Endodermal cell (in vitro differentiated cells): ENCODE measurements at regions not wholly inside any gene's neighbourhood (a gene's known extent, or its start where the extent isn't known, plus 50 kb on each side); places are given as distances from the start of the nearest gene placed in this dataset.

Source experiments
- DNase-seq: peaks from one replicate; pipeline ENCODE4 v3.0.0-alpha.2; 2017
- H3K27ac ChIP-seq: 2 replicates; pipeline ENCODE4 v1.5.1; 2013; ENCODE audit warnings: mild to moderate bottlenecking, low read depth, low read length, moderate library complexity
- H3K27me3 ChIP-seq: 2 replicates; pipeline ENCODE4 v1.6.1; 2013; ENCODE audit warnings: mild to moderate bottlenecking, low read length, moderate library complexity; ENCODE audit not compliant: insufficient read depth, control insufficient read depth, poor library complexity, severe bottlenecking
- H3K36me3 ChIP-seq: 2 replicates; pipeline ENCODE4 v1.7.0; 2013; ENCODE audit warnings: mild to moderate bottlenecking, low read length, moderate library complexity; ENCODE audit not compliant: control insufficient read depth, insufficient read depth
- H3K4me1 ChIP-seq: one replicate; pipeline ENCODE4 v1.7.0; 2013; ENCODE audit warnings: low read length; ENCODE audit not compliant: control insufficient read depth, insufficient read depth
- H3K4me3 ChIP-seq: 2 replicates; pipeline ENCODE4 v1.5.1; 2013; ENCODE audit warnings: mild to moderate bottlenecking, low read length, moderate library complexity
- H3K9ac ChIP-seq: 2 replicates; pipeline ENCODE4 v1.6.1; 2013; ENCODE audit warnings: mild to moderate bottlenecking, low read length, moderate library complexity; ENCODE audit not compliant: poor library complexity, severe bottlenecking; ENCODE audit errors: extremely low read depth
- H3K9me3 ChIP-seq: 2 replicates; pipeline ENCODE4 v1.6.1; 2013; ENCODE audit warnings: mild to moderate bottlenecking, low read length, moderate library complexity; ENCODE audit not compliant: control insufficient read depth
- H3K27ac Mint-ChIP-seq: 2 replicates; pipeline ENCODE4 v1.8.0; 2020; ENCODE audit warnings: mixed read lengths
- H3K27me3 Mint-ChIP-seq: 2 replicates; pipeline ENCODE4 v1.8.0; 2021; ENCODE audit warnings: mild to moderate bottlenecking, mixed read lengths; ENCODE audit not compliant: insufficient read depth
- H3K36me3 Mint-ChIP-seq: 2 replicates; pipeline ENCODE4 v1.8.0; 2020; ENCODE audit warnings: low read depth, mixed read lengths
- H3K4me1 Mint-ChIP-seq: 2 replicates; pipeline ENCODE4 v1.8.0; 2020; ENCODE audit warnings: mixed read lengths
- H3K4me3 Mint-ChIP-seq: 2 replicates; pipeline ENCODE4 v1.8.0; 2020; ENCODE audit warnings: mild to moderate bottlenecking, moderate library complexity, mixed read lengths
- H3K9me3 Mint-ChIP-seq: 2 replicates; pipeline ENCODE4 v1.8.0; 2020; ENCODE audit warnings: mild to moderate bottlenecking, mixed read lengths
- CTCF ChIP-seq: fragments of 200-600 bp; sonication (generic); conservative IDR thresholded peaks from 2 replicates; pipeline ENCODE4 v1.5.0; 2021; ENCODE audit warnings: antibody characterized with exemption, mild to moderate bottlenecking
- WGBS, 2 experiments: methylation state at CpG; one replicate each; pipeline versions ENCODE4 v1.1.5 to v1.1.7; 2013; ENCODE audit warnings: missing lambda C conversion rate in 2 of 2, mixed read lengths in 1 of 2; ENCODE audit not compliant: insufficient coverage in 1 of 2, insufficient read length in 1 of 2; 5-methylcytosine and 5-hydroxymethylcytosine counted together

- TF ChIP-seq CTCF = peak; percentile 27
- Histone ChIP-seq H3K27me3 (no peaks in the 10 kb centered on the region), H3K27ac (no peak overlapping the region), H3K9ac (no peak overlapping the region), H3K36me3 (no peaks in the 10 kb centered on the region), H3K9me3 (peaks cover 4% of the 10 kb centered on the region), H3K4me1 (no peaks in the 10 kb centered on the region), H3K4me3 (no peak overlapping the region)
- H3K4me1 Mint-ChIP-seq = peaks cover 2% of the 10 kb centered on the region
- H3K4me3 Mint-ChIP-seq = no peak overlapping the region
- WGBS, 2 experiments = 94% methylated on average over 5 to 8 of the region's 8 CpGs
- no peaks in the 10 kb centered on the region for H3K27me3 Mint-ChIP-seq
- H3K36me3 Mint-ChIP-seq = no peaks in the 10 kb centered on the region
- H3K27ac Mint-ChIP-seq = no peak overlapping the region
- peak; percentile 50 for DNase-seq
- H3K9me3 Mint-ChIP-seq = peaks cover 15% of the 10 kb centered on the region
Measured at GRCh38 chr13:88144580-88144979, 473.4 kb downstream of the SLITRK5 start.

GRCh38 chr13:88153353-88153752 is 482.2 kb downstream of the SLITRK5 start:
- Histone ChIP-seq H3K9me3 (peaks cover under 1% of the 10 kb centered on the region), H3K9ac (no peak overlapping the region), H3K4me1 (no peaks in the 10 kb centered on the region), H3K36me3 (no peaks in the 10 kb centered on the region), H3K27me3 (no peaks in the 10 kb centered on the region), H3K27ac (no peak overlapping the region), H3K4me3 (no peak overlapping the region)
- no peak for TF ChIP-seq CTCF
- Mint-ChIP-seq H3K27me3 (no peaks in the 10 kb centered on the region), H3K9me3 (peaks cover 13% of the 10 kb centered on the region), H3K4me1 (no peaks in the 10 kb centered on the region), H3K36me3 (no peaks in the 10 kb centered on the region), H3K27ac (no peak overlapping the region), H3K4me3 (no peak overlapping the region)
- 80 to 92% methylated on average over 3 to 8 of the region's 8 CpGs for WGBS, 2 experiments
- DNase-seq = no peak

GRCh38 chr13:88154001-88154400 is 482.8 kb downstream of the SLITRK5 start:
- no peaks in the 10 kb centered on the region for H3K4me1 Mint-ChIP-seq
- no peak overlapping the region for H3K27ac Mint-ChIP-seq
- Histone ChIP-seq H3K27me3 (no peaks in the 10 kb centered on the region), H3K9me3 (no peaks in the 10 kb centered on the region), H3K4me3 (no peak overlapping the region), H3K4me1 (no peaks in the 10 kb centered on the region), H3K36me3 (no peaks in the 10 kb centered on the region), H3K9ac (no peak overlapping the region), H3K27ac (no peak overlapping the region)
- H3K36me3 Mint-ChIP-seq = no peaks in the 10 kb centered on the region
- TF ChIP-seq CTCF = no peak
- no peak for DNase-seq
- 100% methylated on average over 1 of the region's 2 CpGs; no CpG with 5 or more reads in 1 of the 2 experiments for WGBS, 2 experiments
- H3K27me3 Mint-ChIP-seq = no peaks in the 10 kb centered on the region
- no peak overlapping the region for H3K4me3 Mint-ChIP-seq
- H3K9me3 Mint-ChIP-seq = peaks cover 9% of the 10 kb centered on the region
